OCI-LY7 (cell line): ENCODE measurements at regions not wholly inside any gene's neighbourhood (a gene's known extent, or its start where the extent isn't known, plus 50 kb on each side); places are given as distances from the start of the nearest gene placed in this dataset.

Experiments
- BruUV-seq: library from RNA; stranded (reverse); fragments of 400-500 nt; replicated peaks from 2 replicates; lab custom pipeline; 2021; lab: Mats Ljungman, UMichigan
- CTCF ChIA-PET: fragments of 300-600 bp; sonication (Branson Sonifier 250); formaldehyde crosslinking; loops from one replicate; lab custom pipeline; 2022; ENCODE audit warnings: antibody characterized with exemption; ENCODE audit not compliant: unreplicated experiment; lab: Charles Lee
- POLR2A ChIA-PET: fragments of 300-600 bp; sonication (Branson Sonifier 250); formaldehyde crosslinking; loops from one replicate; lab custom pipeline; 2022; ENCODE audit warnings: antibody characterized with exemption; lab: Charles Lee
- DNase-seq: peaks from one replicate; pipeline ENCODE4 v3.0.0-alpha.2; 2015; ENCODE audit warnings: low spot score
- H2AFZ ChIP-seq: fragments of 200-600 bp; sonication (generic), shearing (Covaris generic); 2 replicates; pipeline ENCODE4 v1.6.1; 2014; ENCODE audit warnings: mild to moderate bottlenecking, antibody characterized with exemption, low read length, moderate library complexity
- H3K27ac ChIP-seq: fragments of 200-600 bp; sonication (generic); 2 replicates; pipeline ENCODE4 v1.5.1; 2014; ENCODE audit warnings: mixed run types, low read depth, mild to moderate bottlenecking, moderate library complexity, low read length, inconsistent platforms; ENCODE audit not compliant: poor library complexity, severe bottlenecking
- H3K36me3 ChIP-seq: fragments of 200-600 bp; sonication (generic); 2 replicates; pipeline ENCODE4 v1.6.1; 2014; ENCODE audit warnings: mild to moderate bottlenecking, antibody characterized with exemption, low read length, moderate library complexity, mixed read lengths; ENCODE audit not compliant: insufficient read depth
- H3K4me1 ChIP-seq: fragments of 200-600 bp; sonication (generic); 2 replicates; pipeline ENCODE4 v1.5.1; 2014; ENCODE audit warnings: mild to moderate bottlenecking, low read length; ENCODE audit not compliant: insufficient read depth, poor library complexity, severe bottlenecking
- H3K4me2 ChIP-seq: fragments of 200-600 bp; sonication (generic); 2 replicates; pipeline ENCODE4 v1.6.1; 2014; ENCODE audit warnings: mild to moderate bottlenecking, low read length
- H3K4me3 ChIP-seq: fragments of 200-600 bp; sonication (generic); 2 replicates; pipeline ENCODE4 v1.5.1; 2014; ENCODE audit warnings: mild to moderate bottlenecking, low read depth, low read length; ENCODE audit not compliant: poor library complexity, severe bottlenecking
- H3K79me2 ChIP-seq: fragments of 200-600 bp; sonication (generic); 2 replicates; pipeline ENCODE4 v1.6.1; 2016; ENCODE audit warnings: low read depth, mild to moderate bottlenecking, low read length, moderate library complexity, mixed read lengths; ENCODE audit not compliant: insufficient read depth
- H3K9me2 ChIP-seq: fragments of 200-600 bp; sonication (generic); 2 replicates; pipeline ENCODE4 v1.6.1; 2016; ENCODE audit warnings: mild to moderate bottlenecking, low read length, mixed read lengths; ENCODE audit not compliant: insufficient read depth
- H3K9me3 ChIP-seq: fragments of 200-600 bp; sonication (generic); 2 replicates; pipeline ENCODE4 v1.6.1; 2014; ENCODE audit warnings: mild to moderate bottlenecking, mixed run types, low read length, mixed read lengths
- H4K20me1 ChIP-seq: fragments of 200-600 bp; sonication (generic); 2 replicates; pipeline ENCODE4 v1.6.1; 2014; ENCODE audit warnings: mild to moderate bottlenecking, antibody characterized with exemption, low read length, moderate library complexity, mixed read lengths; ENCODE audit not compliant: insufficient read depth
- EZH2phosphoT487 ChIP-seq: fragments of 200-600 bp; sonication (generic); IDR thresholded peaks from 2 replicates; pipeline ENCODE4 v1.6.1; 2018; ENCODE audit warnings: low read depth, borderline replicate concordance, mild to moderate bottlenecking, mixed run types, antibody characterized with exemption, low read length, moderate library complexity, mixed read lengths
- intact Hi-C: fragments of 100-400 bp; cut with micrococcal nuclease; formaldehyde crosslinking; loops from one replicate; pipeline ENCODE4 v1.10.0; 2022; ENCODE audit not compliant: unreplicated experiment
- TF ChIP-seq, protein P1 (sequence below): fragments of 200-600 bp; sonication (generic); conservative IDR thresholded peaks from 2 replicates; pipeline ENCODE4 v1.5.1; 2014; ENCODE audit warnings: mild to moderate bottlenecking, antibody characterized with exemption, low read length, moderate library complexity, mixed read lengths

DNA sequence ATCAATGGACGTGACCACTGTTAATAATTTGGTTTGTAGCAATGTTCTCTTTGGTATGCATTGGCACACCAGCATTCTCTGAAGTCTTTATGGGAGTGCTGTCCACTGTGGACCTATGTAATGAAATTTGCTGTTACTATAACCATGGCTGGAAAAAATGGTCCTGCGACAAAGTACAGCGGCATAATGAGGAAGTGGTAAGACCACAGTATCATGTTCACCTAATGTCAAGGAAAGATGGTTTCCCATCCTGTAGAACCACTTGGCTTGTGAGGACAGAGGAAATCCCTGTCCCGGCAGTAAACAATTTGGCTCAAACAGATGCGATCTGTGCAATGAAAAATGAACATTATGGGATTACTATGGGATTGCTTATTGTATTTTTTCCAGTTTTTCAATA is 173.9 kb upstream of the IVNS1ABP start:
- intact Hi-C loops: no loop called here
- H3K4me3 ChIP-seq: no peak overlapping the region
- H2AFZ ChIP-seq: no peak overlapping the region
- ChIA-PET CTCF (no interaction called here), POLR2A (no interaction called here)
- no peaks in the 10 kb centered on the region for H3K9me2 ChIP-seq
- H3K79me2 ChIP-seq: no peaks in the 10 kb centered on the region
- no peak for TF ChIP-seq EZH2phosphoT487
- TF ChIP-seq, protein P1, sequence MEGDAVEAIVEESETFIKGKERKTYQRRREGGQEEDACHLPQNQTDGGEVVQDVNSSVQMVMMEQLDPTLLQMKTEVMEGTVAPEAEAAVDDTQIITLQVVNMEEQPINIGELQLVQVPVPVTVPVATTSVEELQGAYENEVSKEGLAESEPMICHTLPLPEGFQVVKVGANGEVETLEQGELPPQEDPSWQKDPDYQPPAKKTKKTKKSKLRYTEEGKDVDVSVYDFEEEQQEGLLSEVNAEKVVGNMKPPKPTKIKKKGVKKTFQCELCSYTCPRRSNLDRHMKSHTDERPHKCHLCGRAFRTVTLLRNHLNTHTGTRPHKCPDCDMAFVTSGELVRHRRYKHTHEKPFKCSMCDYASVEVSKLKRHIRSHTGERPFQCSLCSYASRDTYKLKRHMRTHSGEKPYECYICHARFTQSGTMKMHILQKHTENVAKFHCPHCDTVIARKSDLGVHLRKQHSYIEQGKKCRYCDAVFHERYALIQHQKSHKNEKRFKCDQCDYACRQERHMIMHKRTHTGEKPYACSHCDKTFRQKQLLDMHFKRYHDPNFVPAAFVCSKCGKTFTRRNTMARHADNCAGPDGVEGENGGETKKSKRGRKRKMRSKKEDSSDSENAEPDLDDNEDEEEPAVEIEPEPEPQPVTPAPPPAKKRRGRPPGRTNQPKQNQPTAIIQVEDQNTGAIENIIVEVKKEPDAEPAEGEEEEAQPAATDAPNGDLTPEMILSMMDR: no peak
- no peaks in the 10 kb centered on the region for H3K4me1 ChIP-seq
- no peaks in the 10 kb centered on the region for H4K20me1 ChIP-seq
- no peak overlapping the region for H3K27ac ChIP-seq
- H3K36me3 ChIP-seq: no peaks in the 10 kb centered on the region
- BruUV-seq: no TSS peak
- H3K4me2 ChIP-seq: no peak overlapping the region
- H3K9me3 ChIP-seq: no peaks in the 10 kb centered on the region
- no peak for DNase-seq

DNA sequence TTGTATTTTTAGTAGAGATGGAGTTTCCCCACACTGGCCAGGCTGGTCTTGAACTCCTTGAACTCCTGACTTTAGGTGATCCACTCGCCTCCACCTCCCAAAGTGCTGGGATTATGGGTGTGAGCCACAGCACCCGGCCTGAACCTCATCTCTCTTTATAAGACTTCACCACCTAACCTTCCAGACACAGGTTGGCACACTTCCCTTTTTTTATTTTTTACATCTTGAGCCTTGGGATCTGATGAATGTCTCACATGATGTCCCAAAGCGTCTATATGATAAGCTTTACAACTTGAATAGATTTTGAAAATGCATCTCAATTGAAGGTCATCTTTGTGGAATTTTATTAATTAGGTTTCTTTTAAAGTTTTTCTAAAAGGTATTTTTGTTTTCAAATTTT is 172.4 kb upstream of the IVNS1ABP start:
- H3K4me3 ChIP-seq: no peak overlapping the region
- H3K9me2 ChIP-seq: no peaks in the 10 kb centered on the region
- POLR2A ChIA-PET: no interaction called here
- H3K4me2 ChIP-seq: no peak overlapping the region
- CTCF ChIA-PET: no interaction called here
- H3K4me1 ChIP-seq: no peaks in the 10 kb centered on the region
- intact Hi-C loops: no loop called here
- no peaks in the 10 kb centered on the region for H3K9me3 ChIP-seq
- H3K36me3 ChIP-seq: no peaks in the 10 kb centered on the region
- DNase-seq: no peak
- no peaks in the 10 kb centered on the region for H3K79me2 ChIP-seq
- BruUV-seq: no TSS peak
- no peaks in the 10 kb centered on the region for H4K20me1 ChIP-seq
- no peak overlapping the region for H3K27ac ChIP-seq
- no peak for TF ChIP-seq EZH2phosphoT487
- TF ChIP-seq, protein P1: no peak
- H2AFZ ChIP-seq: no peak overlapping the region

DNA sequence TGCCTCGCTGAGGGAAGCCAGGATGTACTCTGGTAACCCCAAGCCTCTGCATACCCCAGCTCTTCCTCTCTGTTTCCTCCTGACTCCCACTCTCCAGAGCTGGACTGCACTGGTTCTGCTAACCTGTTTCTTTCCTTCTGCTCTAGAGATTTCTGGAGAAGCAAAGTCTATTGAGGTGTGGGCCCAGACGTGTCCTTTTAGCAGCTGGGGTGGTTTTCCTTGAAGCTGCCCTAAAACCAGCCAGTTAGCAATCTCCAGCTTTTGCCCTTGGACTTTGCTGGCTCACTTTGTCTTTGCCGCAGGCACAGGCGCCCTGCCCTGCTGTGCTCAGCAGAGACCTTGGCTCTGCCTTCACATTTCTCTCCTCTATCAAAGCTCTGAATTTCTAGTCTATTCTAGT is 171.8 kb upstream of the IVNS1ABP start:
- intact Hi-C loops: no loop called here
- H3K79me2 ChIP-seq: no peaks in the 10 kb centered on the region
- H4K20me1 ChIP-seq: no peaks in the 10 kb centered on the region
- no peaks in the 10 kb centered on the region for H3K9me2 ChIP-seq
- no peaks in the 10 kb centered on the region for H3K36me3 ChIP-seq
- no peak for TF ChIP-seq EZH2phosphoT487
- TF ChIP-seq, protein P1: no peak
- BruUV-seq: no TSS peak
- H2AFZ ChIP-seq: no peak overlapping the region
- ChIA-PET POLR2A (no interaction called here), CTCF (no interaction called here)
- H3K4me2 ChIP-seq: no peak overlapping the region
- H3K27ac ChIP-seq: no peak overlapping the region
- no peak for DNase-seq
- H3K9me3 ChIP-seq: no peaks in the 10 kb centered on the region
- H3K4me3 ChIP-seq: no peak overlapping the region
- H3K4me1 ChIP-seq: no peaks in the 10 kb centered on the region
